ENCODE measurements at regions not wholly inside any gene's neighbourhood (a gene's known extent, or its start where the extent isn't known, plus 50 kb on each side); places are given as distances from the start of the nearest gene placed in this dataset.

- TF ChIP-seq CTCF (IDR thresholded peaks at IDR 0.05) (no peak), POLR2A (IDR thresholded peaks at IDR 0.05) (no peak)
These were observed 65.9 kb upstream of the TNP1 start for GRCh38 chr2:216925636-216926366.

Measured in testis (tissue), 2 donors.